ENCODE measurements at regions not wholly inside any gene's neighbourhood (a gene's known extent, or its start where the extent isn't known, plus 50 kb on each side); places are given as distances from the start of the nearest gene placed in this dataset.

DNA sequence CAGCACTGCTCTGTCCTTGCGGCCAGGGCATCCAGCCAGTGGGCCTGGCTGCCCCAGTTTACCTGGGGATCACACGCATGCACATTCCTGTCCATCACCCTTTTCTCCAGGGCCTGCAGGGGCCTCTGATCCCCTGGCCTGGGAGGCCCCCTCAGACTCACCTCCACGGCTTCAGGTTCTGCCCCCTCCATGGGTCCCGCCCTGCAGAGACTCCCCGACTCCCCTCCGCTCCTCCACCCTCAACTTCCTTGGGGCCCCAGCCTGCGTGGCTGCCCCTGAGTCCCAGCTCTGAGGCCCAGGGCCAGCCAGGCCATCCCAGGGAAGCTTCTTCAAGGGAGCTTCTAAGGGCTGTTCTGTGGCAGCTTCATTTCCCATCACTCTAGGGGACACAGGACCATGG is 324.1 kb downstream of the TCERG1L start:
- intact Hi-C loops (cut with micrococcal nuclease; ENCODE audit: unreplicated experiment) = no loop called here
- no TSS peak for BruUV-seq (replicated peaks)
- CTCF ChIA-PET = no interaction called here
- no peak for DNase-seq
- H3K36me3 Mint-ChIP-seq (ENCODE audit: insufficient read depth, unreplicated experiment) = no peaks in the 10 kb centered on the region
- TF ChIP-seq, protein P1, sequence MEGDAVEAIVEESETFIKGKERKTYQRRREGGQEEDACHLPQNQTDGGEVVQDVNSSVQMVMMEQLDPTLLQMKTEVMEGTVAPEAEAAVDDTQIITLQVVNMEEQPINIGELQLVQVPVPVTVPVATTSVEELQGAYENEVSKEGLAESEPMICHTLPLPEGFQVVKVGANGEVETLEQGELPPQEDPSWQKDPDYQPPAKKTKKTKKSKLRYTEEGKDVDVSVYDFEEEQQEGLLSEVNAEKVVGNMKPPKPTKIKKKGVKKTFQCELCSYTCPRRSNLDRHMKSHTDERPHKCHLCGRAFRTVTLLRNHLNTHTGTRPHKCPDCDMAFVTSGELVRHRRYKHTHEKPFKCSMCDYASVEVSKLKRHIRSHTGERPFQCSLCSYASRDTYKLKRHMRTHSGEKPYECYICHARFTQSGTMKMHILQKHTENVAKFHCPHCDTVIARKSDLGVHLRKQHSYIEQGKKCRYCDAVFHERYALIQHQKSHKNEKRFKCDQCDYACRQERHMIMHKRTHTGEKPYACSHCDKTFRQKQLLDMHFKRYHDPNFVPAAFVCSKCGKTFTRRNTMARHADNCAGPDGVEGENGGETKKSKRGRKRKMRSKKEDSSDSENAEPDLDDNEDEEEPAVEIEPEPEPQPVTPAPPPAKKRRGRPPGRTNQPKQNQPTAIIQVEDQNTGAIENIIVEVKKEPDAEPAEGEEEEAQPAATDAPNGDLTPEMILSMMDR (IDR thresholded peaks at IDR 0.05; ENCODE audit: unreplicated experiment) = no peak
- H3K27me3 Mint-ChIP-seq (ENCODE audit: unreplicated experiment) = no peaks in the 10 kb centered on the region
- H3K4me1 Mint-ChIP-seq (ENCODE audit: low read depth, unreplicated experiment) = no peaks in the 10 kb centered on the region
- H3K4me3 Mint-ChIP-seq (ENCODE audit: low read depth, unreplicated experiment) = no peak overlapping the region
- H3K9me3 Mint-ChIP-seq (ENCODE audit: low read depth, unreplicated experiment) = peaks cover 8% of the 10 kb centered on the region
- H3K27ac Mint-ChIP-seq (ENCODE audit: unreplicated experiment) = no peak overlapping the region

DNA sequence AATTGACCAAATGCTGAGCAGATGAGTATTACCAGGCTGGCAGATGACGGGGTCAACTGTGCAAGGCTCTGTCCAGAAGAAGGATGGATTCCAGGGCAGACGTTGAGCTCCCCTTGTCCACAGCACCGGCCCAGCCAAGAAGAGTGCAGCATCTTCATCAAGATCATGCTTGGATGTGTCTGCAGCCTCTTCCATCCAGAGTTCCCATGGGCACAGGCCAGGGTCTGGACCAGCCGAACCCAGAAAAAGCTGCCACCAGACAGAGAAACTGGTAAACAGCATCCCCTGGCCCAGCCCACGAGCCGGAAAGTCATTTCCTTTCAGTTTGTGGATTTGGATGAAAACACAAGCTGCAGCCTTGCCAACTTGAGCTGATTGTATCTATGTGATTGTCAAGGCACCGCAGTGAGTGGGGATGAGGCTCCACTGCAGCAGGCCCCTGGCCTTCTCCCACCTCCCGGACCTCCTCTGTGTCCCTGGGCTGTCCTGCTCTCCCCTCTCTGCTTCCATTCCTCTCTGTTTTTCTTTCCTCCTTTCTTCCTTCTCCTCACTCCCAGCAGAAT is 321.8 kb downstream of the TCERG1L start:
- no peak overlapping the region for H3K27ac Mint-ChIP-seq (ENCODE audit: unreplicated experiment)
- CTCF ChIA-PET = no interaction called here

GRCh38 chr10:130990486-130990885 is 321.0 kb downstream of the TCERG1L start:
- intact Hi-C loops (cut with micrococcal nuclease; ENCODE audit: unreplicated experiment) = no loop called here
- CTCF ChIA-PET = no interaction called here
- no peak for DNase-seq
- H3K4me3 Mint-ChIP-seq (ENCODE audit: low read depth, unreplicated experiment) = no peak overlapping the region
- no TSS peak for BruUV-seq (replicated peaks)
- TF ChIP-seq, protein P1 (IDR thresholded peaks at IDR 0.05; ENCODE audit: unreplicated experiment) = no peak
- H3K27ac Mint-ChIP-seq (ENCODE audit: unreplicated experiment) = no peak overlapping the region
- H3K27me3 Mint-ChIP-seq (ENCODE audit: unreplicated experiment) = no peaks in the 10 kb centered on the region
- no peaks in the 10 kb centered on the region for H3K4me1 Mint-ChIP-seq (ENCODE audit: low read depth, unreplicated experiment)
- H3K9me3 Mint-ChIP-seq (ENCODE audit: low read depth, unreplicated experiment) = no peaks in the 10 kb centered on the region
- no peaks in the 10 kb centered on the region for H3K36me3 Mint-ChIP-seq (ENCODE audit: insufficient read depth, unreplicated experiment)

More for the DNA sequence above, 321.8 kb downstream of the TCERG1L start:
- intact Hi-C loops (cut with micrococcal nuclease; ENCODE audit: unreplicated experiment) = no loop called here
- no peak for DNase-seq
- H3K4me1 Mint-ChIP-seq (ENCODE audit: low read depth, unreplicated experiment) = no peaks in the 10 kb centered on the region
- TF ChIP-seq, protein P1 (IDR thresholded peaks at IDR 0.05; ENCODE audit: unreplicated experiment) = no peak
- no peak overlapping the region for H3K4me3 Mint-ChIP-seq (ENCODE audit: low read depth, unreplicated experiment)
- no peaks in the 10 kb centered on the region for H3K9me3 Mint-ChIP-seq (ENCODE audit: low read depth, unreplicated experiment)
- H3K36me3 Mint-ChIP-seq (ENCODE audit: insufficient read depth, unreplicated experiment) = no peaks in the 10 kb centered on the region
- BruUV-seq (replicated peaks) = no TSS peak
- H3K27me3 Mint-ChIP-seq (ENCODE audit: unreplicated experiment) = no peaks in the 10 kb centered on the region

DNA sequence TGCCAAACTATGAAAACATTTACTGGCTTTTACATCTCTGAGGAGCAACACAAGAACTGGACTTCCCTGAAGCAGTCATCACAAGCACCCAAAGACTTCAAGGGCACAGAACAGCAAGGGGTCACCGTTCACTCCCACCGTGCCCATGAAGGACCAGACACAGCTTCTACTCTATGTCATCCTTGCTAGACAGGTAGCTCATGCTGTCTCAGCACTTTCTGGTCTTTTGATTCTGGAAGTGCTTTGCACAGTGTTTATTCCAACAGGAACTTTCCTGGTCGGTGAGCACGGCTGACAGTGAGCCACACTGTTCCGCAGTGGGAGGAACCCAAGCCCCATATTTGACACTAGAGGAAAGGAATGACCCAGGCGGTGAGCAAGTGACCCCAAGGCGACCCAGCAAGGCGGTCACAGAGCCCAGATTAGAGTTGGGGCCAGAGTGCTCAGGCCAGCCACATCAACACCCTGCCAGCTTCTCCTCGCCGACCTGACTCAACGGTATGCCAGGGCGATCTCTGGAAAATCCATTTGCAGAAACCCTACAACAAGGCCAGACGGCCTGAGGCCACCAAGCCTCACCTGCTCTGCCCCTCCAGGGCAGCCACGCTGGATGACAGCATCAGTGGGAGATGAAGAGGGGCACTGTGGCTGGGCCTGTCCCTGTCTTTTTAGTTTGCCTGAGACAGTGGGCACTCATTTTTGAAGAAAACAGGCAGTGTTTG is 318.6 kb downstream of the TCERG1L start:
- no TSS peak for BruUV-seq (replicated peaks)

More for the DNA sequence above, 318.6 kb downstream of the TCERG1L start:
- Mint-ChIP-seq H3K27me3 (ENCODE audit: unreplicated experiment) (no peaks in the 10 kb centered on the region), H3K36me3 (ENCODE audit: insufficient read depth, unreplicated experiment) (no peaks in the 10 kb centered on the region), H3K27ac (ENCODE audit: unreplicated experiment) (no peak overlapping the region), H3K9me3 (ENCODE audit: low read depth, unreplicated experiment) (peaks cover 4% of the 10 kb centered on the region), H3K4me3 (ENCODE audit: low read depth, unreplicated experiment) (no peak overlapping the region), H3K4me1 (ENCODE audit: low read depth, unreplicated experiment) (no peaks in the 10 kb centered on the region)
- intact Hi-C loops (cut with micrococcal nuclease; ENCODE audit: unreplicated experiment) = no loop called here
- TF ChIP-seq, protein P1 (IDR thresholded peaks at IDR 0.05; ENCODE audit: unreplicated experiment) = no peak
- no peak for DNase-seq
- CTCF ChIA-PET = no interaction called here
